Astrocyte (in vitro differentiated cells and primary cell): ENCODE measurements at regions not wholly inside any gene's neighbourhood (a gene's known extent, or its start where the extent isn't known, plus 50 kb on each side); places are given as distances from the start of the nearest gene placed in this dataset.

Source experiments
- CTCF ChIP-seq: IDR thresholded peaks from 2 replicates; pipeline ENCODE4 v1.5.1; 2011; ENCODE audit warnings: low read depth, mild to moderate bottlenecking, inconsistent platforms, low read length, moderate library complexity; ENCODE audit not compliant: insufficient read depth
- EZH2 ChIP-seq: IDR thresholded peaks from 2 replicates; pipeline ENCODE4 v1.6.1; 2012; ENCODE audit warnings: mild to moderate bottlenecking, low read length, inconsistent platforms; ENCODE audit not compliant: insufficient read depth

DNA sequence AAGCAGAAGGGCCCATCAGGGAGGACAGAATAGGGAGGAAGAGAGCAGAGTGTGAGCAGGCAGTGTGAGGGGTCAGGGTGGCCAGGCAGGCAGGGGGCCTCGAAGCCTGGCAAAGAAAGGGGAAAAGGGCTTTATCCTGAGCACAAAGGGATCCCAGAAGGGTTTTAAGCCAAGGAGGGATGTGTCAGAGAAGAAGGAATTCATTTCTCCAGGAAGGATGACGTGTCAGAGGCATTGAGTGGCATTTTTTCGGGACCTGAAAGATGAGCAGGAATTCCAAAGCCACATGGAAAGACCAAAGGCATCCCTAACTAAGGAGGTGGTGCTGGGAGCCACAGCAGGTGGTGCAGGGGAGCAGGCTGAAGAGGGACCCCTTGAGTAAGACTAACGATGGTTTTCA is 132.1 kb downstream of the DICER1 start:
- TF ChIP-seq CTCF (no peak), EZH2 (no peak)
